Endometrium (tissue), 2 donors: ENCODE measurements at regions not wholly inside any gene's neighbourhood (a gene's known extent, or its start where the extent isn't known, plus 50 kb on each side); places are given as distances from the start of the nearest gene placed in this dataset.

Experiments
- FAIRE-seq: peaks from 2 replicates; lab custom pipeline; 2012; peaks lifted over from hg19 to GRCh38; lab: Jason Lieb, UNC
- donor health status: control.
- donor health status: control.

DNA sequence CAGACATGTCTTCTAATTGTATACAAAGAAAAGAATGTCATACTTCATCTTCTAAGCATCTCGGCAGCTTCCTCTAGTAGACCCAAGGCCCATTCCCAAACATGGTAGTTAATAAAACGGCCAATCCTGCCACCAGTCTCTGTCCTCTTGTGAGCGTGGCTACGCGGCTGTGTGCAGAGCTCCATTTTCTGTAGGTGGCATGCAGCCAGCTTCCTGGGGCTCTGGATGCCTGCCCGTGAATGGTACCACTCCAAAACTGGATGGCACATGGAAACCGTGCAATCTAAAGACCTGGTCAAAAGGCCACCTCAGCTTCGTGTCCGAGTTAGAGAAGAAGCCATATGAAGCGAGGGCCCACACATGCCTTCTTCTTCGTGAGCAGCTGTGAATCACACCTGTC, 110.7 kb downstream of the SIPA1L2 start:
- no peak for FAIRE-seq

DNA sequence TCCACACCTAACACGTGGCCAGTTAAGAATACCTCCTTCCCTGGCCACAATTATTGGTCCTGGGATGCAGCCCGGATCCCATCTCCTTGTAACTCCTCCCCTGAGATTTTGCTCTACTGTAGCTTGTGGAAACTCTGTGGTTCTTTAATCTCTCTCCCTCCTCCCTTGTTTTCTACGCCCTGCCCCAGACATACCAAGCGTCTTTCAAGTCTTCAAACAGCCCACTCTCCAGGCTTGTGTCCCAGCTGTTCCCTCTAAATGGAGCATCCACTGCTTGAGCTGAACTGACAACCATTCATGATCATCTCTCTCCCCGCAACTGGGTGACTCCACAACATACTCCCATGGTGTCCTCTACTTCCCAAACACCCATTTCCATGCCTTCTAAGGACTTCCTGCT, 111.6 kb downstream of the SIPA1L2 start:
- FAIRE-seq = no peak

DNA sequence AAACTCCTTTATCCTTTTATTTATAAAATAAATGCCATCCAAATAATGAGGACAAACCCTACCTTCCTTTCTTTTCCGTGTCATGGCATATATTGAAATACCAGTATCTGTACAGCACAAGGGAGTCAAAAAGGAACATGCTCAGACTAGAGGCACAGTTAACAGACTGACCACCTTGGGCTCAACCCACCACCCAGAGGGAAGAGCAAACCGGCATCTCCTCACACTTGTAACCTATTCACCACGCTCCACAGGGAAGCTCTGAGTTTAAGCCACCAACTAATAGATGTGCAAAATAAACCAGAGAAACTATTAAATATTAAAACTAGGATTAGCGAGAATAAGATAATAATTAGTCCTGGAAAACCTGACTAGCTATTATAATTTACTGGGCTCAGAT, 112.7 kb downstream of the SIPA1L2 start:
- no peak for FAIRE-seq

DNA sequence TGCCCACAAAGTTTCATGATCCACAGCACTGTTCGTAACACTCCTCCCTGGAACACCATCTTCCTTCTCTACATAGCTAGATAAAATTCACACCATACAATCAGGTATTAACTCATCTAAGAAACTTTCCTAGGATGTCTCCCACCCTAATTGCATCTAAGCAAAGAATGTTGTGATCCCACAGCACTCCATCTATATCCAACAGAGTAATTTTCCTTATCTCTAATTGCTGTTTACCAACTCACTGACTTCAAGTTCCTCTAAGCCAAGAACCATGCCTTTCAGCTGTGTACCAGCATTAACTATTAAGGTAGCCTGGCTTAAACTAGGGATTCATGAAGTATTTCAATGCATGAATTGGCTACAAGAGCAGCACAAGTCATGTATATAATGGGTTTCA, 114.2 kb downstream of the SIPA1L2 start:
- no peak for FAIRE-seq

DNA sequence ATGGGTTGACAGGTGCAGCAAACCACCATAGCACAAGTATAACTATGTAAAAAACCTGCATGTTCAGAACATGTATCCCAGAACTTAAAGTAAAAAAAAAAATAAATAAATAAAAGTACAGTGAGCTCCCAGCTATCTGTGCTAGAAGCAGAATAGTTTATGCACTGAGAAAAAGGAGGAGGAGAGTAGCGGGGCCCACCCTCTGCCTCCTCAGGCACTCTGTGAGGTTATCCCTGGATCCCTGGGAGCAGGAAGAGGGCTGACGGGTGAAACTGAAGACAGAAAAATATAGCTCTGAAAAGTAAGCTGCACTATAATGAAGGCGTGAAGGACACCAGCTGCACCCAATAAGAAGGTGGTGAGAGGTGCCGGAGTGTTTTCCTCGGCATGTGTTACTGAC, 117.2 kb downstream of the SIPA1L2 start:
- FAIRE-seq = no peak

DNA sequence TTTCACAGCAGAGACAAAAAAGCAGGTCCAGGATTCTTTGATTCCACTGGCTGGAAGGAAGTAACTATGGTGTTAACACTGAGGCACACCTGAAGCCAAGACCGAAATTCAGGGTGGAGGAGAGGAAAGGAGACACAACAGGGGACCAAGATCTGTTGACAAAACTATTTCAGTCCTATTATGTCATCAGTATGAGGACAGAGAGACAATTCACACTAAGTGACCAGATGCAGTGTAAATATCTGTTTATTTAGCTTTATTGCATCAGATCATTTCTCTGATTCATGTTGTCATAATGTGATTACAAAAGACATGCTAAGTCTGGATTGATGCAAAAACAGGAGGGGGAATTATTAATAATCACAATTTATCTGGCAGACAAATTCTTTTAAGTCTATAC, 118.8 kb downstream of the SIPA1L2 start:
- FAIRE-seq = no peak

DNA sequence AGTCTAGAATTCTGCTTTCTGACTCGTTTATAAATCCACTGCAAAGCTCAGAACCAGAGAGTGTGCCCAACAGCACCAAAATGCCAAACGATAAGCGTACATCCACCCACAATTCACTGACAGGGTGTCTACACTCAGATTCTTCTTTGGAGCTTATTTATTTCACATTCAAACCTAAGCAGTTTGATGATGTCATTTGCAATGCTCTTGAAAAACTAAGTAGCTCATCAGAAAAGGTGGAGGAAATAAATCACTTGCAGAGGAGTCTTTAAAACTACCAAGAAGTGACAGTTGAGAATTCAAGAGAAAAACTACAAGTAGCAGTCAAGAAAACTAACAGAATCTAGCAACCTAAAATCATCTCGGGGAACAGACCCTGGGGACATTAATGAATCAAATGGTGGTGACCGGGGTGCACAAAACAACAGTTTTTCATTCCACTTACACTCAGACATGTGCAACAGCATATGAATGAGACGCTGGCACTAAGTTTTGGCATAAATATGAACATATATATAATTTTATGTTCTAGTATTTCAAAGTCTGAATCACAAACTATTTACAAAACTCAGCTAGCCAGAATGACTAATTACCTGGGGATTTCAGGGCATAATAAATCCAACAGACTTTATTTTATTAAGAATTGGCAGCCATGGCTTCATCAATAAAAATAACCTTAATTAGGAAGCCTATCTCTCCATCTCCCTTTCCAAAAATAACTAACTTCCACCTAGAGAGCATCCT, 119.4 kb downstream of the SIPA1L2 start:
- FAIRE-seq = no peak

DNA sequence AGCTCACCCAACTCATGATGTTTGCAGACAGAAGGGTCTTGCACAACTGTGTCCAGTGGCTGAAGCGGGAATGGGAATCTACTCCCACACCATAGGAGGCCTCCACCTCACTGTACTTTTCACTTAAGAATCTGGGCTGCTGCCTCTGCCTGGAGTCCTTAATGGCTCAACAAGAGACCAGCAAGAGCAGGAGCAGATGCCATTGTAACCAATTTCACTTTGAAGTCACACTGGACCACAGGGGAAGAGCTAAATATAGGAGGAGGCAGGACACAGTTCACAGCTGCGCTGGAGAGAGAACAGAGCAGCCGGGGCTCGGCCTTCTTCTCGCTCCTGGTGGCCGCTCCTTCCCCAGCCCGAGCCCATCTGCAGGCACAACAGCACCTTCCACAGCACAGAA, 120.4 kb downstream of the SIPA1L2 start:
- no peak for FAIRE-seq

DNA sequence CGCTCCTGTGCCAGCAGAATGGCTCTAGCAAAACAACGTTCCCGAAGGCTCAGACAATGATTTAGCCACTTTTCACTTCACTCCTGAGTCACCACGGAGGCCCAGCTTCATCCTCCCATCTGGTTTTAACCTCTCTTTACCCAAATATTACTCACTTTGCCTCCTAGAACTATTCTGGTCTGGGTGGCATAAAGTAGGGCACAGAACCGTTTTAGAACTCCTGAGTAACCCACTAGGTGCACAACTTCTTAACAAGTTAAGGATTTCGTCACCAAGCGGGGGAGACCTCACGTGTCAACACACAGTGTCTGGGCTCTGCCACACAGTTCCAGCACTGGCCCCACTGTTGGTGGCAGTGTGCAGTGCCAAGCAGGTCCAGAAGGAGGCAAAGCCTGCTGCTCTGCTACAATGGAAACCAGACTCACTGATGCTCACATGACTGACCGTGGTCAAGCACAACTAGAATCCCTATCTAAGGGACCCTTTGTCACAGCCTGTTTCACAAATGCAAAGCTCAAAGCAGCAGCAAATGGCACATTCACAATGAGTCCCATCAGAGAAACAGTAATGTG, 121.7 kb downstream of the SIPA1L2 start:
- no peak for FAIRE-seq

DNA sequence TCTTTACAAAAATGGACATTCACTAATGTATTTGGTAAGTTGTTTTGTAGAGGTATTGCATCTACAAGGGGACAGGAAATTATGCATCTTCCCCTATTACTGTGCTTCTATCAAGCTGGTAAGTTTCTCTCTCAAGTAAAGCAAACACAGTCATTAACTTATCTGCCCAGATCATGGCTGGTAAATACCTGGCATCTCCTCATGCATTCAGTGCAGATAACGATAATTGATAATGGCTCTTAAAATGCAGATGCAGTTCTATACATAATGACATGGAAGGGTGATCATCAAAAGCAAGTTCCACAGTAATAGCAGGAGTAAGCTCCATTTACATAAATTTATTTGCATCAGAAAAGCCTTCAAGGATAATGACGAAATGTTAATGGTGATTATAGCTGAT, 122.4 kb downstream of the SIPA1L2 start:
- no peak for FAIRE-seq

DNA sequence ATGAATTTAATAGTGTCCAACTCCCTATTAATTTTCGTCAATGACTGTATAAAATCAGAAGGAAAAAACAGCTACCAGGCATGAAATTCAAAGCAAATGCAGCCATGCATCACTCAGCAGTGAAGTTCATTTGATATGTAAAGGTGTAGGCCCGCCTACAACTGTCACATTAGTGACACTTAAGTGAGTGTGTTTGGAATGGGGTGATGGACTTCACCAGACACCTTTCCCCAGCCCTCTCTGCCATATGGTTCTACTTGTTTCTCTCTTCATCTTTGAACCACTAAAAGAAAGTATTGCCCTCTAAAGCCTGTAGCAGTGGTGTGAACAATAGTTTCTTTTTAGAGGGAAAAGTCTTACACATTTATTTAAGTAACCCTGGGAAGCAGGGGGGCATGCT, 124.0 kb downstream of the SIPA1L2 start:
- no peak for FAIRE-seq

DNA sequence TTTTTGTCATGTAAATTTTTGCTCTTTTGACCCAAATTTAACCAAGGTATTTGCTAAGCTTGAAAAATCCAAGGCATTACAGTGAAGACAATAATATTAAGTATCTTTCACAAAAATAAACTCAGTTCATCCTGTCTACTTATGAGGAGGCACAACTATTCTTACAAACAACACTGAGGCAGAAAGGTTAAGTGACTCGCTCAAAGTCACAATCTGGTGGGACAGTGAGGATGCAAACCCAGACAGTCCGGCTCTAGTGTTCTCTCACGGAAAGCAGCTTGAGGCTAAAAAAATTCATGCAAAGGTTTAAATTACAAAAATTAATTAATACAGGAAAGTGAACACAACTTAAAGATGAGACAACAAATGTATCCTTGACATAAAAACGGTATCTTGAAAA, 125.3 kb downstream of the SIPA1L2 start:
- no peak for FAIRE-seq

DNA sequence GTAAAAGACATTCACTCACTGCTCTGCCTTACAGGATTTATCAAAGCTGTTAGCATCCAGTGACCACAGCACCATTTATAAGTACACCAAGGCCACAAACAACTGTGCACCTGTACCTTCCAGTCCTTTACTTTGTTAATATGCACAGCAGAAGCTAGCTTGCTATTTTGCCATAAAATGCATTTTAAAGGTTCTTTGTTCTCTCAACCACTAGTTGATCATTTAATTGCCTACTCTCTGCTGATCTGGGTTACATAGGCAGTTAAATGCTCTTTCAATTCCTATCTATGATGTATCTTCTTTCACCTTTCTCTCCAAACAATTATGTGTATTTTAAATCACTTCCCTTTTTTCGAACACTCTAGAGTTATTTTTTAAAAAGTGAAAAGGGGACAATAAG, 126.4 kb downstream of the SIPA1L2 start:
- no peak for FAIRE-seq

DNA sequence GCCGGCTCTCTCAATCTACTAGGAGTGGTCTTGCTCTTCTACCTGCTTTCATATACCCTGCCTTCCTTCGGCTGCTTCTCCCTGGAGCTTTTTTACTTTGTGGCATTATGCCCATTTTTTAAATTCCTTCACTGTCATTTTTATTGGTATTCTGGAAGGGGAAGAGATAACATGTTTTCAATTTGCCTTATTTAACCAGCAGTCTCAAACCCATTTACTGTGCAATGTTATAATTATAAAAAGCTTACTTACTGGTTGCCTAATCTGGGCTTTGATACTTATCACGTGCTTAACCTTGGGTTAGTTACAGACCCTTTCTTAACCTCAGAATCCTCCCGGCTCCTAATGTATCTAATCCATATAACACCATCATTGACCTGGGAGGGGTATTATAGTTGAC, 128.1 kb downstream of the SIPA1L2 start:
- no peak for FAIRE-seq

DNA sequence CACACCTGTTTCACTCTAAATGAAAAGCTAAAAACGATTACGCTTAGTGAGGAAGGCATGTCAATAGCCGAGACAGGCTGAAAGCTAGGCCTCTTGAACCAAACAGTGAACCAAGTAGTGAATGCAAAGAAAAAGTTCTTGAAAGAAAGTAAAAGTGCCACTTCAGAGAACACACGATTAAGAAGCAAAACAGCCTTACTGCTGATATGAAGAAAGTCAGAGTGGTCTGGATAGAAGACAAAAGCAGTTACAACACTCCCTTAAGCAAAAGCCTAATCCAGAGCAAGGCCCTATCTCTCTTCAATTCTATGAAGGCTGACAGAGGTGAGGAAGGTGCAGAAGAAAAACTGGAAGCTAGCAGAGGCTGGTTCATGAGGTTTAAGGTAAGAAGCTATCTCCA, 130.7 kb downstream of the SIPA1L2 start:
- no peak for FAIRE-seq

DNA sequence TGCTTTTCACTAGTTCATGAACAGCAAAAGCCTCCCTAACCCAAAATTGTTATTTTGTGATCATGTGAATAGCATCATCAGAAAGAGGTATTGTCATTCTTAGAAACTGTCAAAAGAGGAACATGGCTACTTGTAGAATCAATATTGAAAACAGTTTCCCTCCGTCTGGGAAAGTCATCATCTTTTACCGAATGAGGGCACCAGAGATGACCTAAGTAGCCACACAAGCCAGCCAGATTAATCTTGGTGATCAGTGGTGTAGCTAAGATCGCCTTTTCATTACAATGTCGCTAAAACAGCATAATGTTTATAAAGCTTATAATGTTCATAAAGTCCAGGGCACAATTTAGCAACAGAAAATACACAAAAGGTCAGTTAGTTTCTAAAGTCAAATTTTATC, 136.1 kb downstream of the SIPA1L2 start:
- no peak for FAIRE-seq

DNA sequence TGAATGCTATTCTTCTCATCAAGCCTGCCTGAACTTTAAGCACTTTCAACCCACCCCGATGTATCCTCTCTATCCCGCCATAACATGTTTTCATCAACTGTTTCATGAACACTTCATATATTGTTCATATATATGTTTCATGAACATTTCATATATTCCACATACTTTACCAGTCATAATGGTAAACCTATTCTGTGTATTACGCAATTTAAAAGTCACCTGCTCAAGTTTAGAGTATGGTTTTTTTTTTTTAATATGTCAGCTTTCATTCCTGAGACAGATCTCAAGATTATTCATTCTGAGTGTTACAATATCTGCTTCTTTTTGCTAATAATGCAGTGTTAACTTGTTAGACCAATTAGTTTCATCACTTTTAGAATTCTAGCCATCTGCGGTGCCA, 140.7 kb downstream of the SIPA1L2 start:
- FAIRE-seq = no peak

DNA sequence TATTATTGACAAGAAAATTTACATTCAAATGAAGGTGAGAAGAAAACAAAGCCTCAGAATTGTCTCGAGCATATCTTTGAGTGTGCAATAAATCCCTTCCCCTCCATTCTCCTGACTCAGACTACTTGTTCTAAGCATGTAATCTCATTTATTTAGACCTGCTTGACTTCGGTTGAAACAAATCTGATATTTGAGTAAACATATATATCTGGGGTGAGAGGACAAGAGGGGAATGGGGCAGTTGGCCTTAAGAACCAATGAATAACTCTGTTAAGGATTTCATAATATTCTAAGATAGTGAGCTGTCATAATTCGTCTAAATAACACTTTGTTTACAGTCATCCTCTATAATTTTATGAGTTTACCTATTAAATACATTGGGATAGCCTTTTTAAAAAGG, 142.7 kb downstream of the SIPA1L2 start:
- FAIRE-seq = no peak

DNA sequence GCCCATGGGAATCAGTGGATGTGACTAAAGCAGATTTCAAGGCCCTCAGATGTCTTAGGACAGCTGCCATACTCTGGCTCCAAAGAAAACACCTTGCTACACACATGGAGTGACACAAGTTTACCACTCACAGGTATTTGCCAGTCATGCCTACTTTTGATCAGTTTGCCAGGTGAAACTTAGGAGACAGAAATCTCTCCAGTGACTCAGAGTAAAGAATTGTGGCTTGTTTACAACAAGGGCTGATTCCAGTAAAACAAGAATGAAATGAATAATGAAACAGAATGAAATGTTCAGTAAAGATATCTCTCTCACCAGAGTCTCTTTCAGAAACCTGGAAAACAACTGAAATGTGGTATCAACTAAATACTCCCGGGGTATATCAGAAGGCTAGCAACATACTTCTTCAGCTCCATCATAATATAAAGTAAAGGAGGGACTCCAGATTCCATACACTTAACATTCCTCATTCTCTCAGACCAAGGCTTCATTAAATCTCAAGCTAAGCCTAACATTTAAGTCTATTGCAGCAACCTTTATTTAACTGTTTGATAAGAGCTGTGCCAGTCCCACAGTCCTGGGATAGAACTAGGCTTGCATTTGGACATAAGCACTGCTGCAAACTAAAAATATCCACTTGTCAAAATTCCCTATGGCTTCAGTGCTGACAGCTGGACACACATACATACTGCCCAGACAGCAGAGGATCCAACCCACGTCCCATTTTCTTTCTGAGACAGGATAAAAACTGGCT, 143.3 kb downstream of the SIPA1L2 start:
- FAIRE-seq = no peak

DNA sequence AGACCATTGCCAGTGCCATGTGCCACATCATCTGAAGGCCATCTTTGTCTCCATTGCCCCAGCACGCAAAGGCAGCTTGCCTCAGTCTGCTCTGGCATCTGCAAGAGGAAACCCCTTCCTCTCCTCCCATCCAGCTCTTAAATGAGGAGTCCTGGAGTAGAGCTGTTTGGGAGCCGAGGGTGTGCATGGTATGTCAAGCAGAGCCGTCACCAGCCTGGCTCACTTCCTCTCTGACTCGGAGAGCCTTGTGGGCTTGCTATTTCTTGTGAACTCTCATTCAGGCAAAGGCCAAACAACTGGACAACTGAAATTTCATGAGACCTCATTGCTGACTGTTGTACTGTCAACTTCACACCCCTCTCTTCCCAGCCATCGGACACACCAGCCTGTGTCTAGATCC, 143.9 kb downstream of the SIPA1L2 start:
- FAIRE-seq = no peak

DNA sequence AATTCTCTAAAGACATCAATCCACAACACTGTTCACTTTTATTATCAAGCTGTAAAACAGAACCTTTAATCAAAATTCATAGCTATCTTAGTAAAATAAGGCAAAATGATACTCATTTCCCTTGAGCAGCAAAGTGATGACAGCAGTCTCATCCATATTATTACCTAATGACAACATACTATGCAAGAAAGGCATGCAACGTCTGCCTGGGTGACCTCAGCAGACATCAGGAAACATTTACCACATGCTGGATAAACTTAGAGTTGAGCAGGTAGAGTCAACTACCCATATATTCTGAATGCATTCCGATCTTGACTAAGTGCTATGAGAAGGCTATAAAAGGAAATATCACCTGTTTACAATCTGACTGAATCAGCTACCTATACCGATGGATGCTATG, 145.1 kb downstream of the SIPA1L2 start:
- no peak for FAIRE-seq

DNA sequence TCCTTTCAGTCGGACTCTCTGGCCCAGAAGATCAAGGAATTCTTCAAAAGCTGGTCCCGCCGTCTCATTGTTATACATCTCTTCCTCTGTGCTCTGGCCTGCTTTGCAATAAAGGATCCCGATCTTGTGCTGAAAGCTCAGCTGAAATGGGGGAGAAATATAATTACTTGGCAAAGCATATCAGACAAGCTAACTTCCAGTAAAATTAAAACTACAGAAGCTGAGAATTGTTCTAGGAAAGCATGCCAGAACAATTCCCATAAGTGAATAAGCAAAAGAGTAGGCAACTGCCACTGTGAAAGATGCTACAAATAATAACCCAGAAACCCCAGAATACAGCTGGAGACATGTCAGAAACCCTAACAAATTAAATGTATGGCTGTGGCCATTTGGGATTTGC, 146.1 kb downstream of the SIPA1L2 start:
- FAIRE-seq = no peak

DNA sequence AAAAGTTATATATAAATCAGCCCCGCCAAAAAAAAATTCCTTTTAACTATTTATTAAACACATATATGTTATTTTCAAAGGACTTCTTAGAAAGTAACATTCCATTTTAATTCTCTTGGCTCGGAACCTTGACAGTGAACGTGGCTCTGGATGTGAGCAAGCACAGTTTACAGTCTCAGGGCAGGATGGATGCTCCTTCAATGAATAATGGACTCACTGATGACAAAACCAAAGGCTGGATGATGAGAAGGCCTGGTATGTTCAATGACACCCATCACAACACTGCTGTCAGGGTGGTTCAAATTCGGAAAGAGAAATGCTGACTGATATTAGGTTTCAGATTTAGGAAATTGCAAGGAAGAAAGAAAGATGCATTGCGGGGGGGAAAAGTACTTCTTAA, 148.8 kb downstream of the SIPA1L2 start:
- no peak for FAIRE-seq

DNA sequence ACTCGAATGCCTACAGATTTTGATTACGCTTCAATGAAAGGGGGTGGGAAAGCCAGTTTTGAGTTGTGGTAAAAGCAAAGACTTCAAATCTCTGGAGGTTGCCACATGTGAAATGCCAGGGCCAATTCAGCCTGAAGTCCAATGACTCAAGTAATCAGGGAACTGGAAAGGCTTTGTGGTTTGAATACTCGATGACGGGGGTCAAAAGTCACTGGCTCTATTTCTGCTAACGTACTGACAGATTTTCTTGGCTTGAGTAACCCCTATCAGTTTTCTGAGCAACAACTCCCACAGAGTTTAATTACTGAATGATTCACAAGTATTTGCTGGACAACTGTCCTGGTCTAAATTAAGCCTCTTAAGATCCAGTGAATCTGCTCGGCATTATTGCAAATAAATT, 152.2 kb downstream of the SIPA1L2 start:
- FAIRE-seq = no peak
